ENCODE measurements at regions not wholly inside any gene's neighbourhood (a gene's known extent, or its start where the extent isn't known, plus 50 kb on each side); places are given as distances from the start of the nearest gene placed in this dataset.

DNA sequence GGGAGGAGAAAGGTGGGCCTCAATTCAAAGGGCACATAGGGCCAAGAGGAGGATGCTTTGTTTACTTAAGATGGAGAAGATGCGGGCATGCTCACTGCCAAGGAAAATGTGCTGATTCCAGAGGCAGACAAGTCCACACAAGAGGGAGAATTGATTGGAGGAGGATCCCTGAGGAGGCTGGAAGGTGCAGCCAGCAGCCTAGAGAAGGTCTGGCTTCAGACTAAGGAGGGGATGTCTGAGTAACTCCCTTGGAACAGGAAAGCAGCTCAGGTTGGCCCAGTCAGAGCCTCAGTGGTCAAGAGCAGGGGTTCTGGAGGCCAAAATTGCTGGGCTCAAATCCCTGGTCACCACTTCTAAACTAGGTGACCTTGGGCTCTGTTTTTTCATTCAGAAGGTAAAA is 265.5 kb upstream of the NCKAP5 start:
- TF ChIP-seq, protein P1, sequence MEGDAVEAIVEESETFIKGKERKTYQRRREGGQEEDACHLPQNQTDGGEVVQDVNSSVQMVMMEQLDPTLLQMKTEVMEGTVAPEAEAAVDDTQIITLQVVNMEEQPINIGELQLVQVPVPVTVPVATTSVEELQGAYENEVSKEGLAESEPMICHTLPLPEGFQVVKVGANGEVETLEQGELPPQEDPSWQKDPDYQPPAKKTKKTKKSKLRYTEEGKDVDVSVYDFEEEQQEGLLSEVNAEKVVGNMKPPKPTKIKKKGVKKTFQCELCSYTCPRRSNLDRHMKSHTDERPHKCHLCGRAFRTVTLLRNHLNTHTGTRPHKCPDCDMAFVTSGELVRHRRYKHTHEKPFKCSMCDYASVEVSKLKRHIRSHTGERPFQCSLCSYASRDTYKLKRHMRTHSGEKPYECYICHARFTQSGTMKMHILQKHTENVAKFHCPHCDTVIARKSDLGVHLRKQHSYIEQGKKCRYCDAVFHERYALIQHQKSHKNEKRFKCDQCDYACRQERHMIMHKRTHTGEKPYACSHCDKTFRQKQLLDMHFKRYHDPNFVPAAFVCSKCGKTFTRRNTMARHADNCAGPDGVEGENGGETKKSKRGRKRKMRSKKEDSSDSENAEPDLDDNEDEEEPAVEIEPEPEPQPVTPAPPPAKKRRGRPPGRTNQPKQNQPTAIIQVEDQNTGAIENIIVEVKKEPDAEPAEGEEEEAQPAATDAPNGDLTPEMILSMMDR (conservative IDR thresholded peaks at IDR 0.05; ENCODE audit: low read depth, low read length): no peak
- no peak for TF ChIP-seq EZH2 (IDR thresholded peaks at IDR 0.05; ENCODE audit: borderline replicate concordance, low read depth, low read length, poor library complexity, severe bottlenecking)

All from A673 (cell line).